Fibroblast of the conjunctiva (primary cell): ENCODE measurements at regions not wholly inside any gene's neighbourhood (a gene's known extent, or its start where the extent isn't known, plus 50 kb on each side); places are given as distances from the start of the nearest gene placed in this dataset.

ENCODE experiments used
- DNase-seq: peaks from one replicate; pipeline ENCODE4 v3.0.0-alpha.2; 2010; ENCODE audit warnings: low read depth

GRCh38 chr2:142254031-142254430 is 123.2 kb upstream of the LRP1B start:
- no peak for DNase-seq

GRCh38 chr2:142241016-142241415 is 110.2 kb upstream of the LRP1B start:
- DNase-seq = no peak

GRCh38 chr2:142236181-142236580 is 105.4 kb upstream of the LRP1B start:
- DNase-seq = no peak

- no peak for DNase-seq
These were observed 103.9 kb upstream of the LRP1B start for GRCh38 chr2:142234741-142235140.

- DNase-seq = no peak
These were observed 92.5 kb upstream of the LRP1B start for GRCh38 chr2:142223309-142223708.

- DNase-seq = no peak
These were observed 91.9 kb upstream of the LRP1B start for GRCh38 chr2:142222715-142223114.

- no peak for DNase-seq
These were observed 90.1 kb upstream of the LRP1B start for GRCh38 chr2:142220901-142221300.

GRCh38 chr2:142220239-142220638 is 89.4 kb upstream of the LRP1B start:
- DNase-seq = no peak

GRCh38 chr2:142218471-142218870 is 87.7 kb upstream of the LRP1B start:
- DNase-seq = no peak

- DNase-seq = no peak
These were observed 87.0 kb upstream of the LRP1B start for GRCh38 chr2:142217804-142218203.

- DNase-seq = no peak
These were observed 69.2 kb upstream of the LRP1B start for GRCh38 chr2:142200062-142200461.

GRCh38 chr2:142199073-142199472 is 68.3 kb upstream of the LRP1B start:
- DNase-seq = no peak

- DNase-seq = no peak
These were observed 60.0 kb upstream of the LRP1B start for GRCh38 chr2:142190805-142191204.

- no peak for DNase-seq
These were observed 58.7 kb upstream of the LRP1B start for GRCh38 chr2:142189501-142189900.

GRCh38 chr2:142188562-142188961 is 57.7 kb upstream of the LRP1B start:
- DNase-seq = no peak

- DNase-seq = no peak
These were observed 50.2 kb upstream of the LRP1B start for GRCh38 chr2:142180820-142181533.
